ENCODE measurements at regions not wholly inside any gene's neighbourhood (a gene's known extent, or its start where the extent isn't known, plus 50 kb on each side); places are given as distances from the start of the nearest gene placed in this dataset.

- Histone ChIP-seq H3K27ac (ENCODE audit: control insufficient read depth, insufficient read depth, low read length) (no peak overlapping the region), H3K4me3 (ENCODE audit: control insufficient read depth in 2 of 3, extremely low read depth in 1 of 3, insufficient read depth in 2 of 3, low read depth in 1 of 3, low read length in 3 of 3) (no peak overlapping the region), H3K36me3 (ENCODE audit: control insufficient read depth in 2 of 2, extremely low read depth in 1 of 2, insufficient read depth in 2 of 2, low read length in 2 of 2) (no peaks in the 10 kb centered on the region), H3K9me3 (ENCODE audit: control insufficient read depth, low read depth, low read length) (no peaks in the 10 kb centered on the region), H3K4me2 (ENCODE audit: control insufficient read depth, extremely low read depth, insufficient read depth, low read depth, low read length) (no peak overlapping the region), H3K4me1 (ENCODE audit: control insufficient read depth, extremely low read depth, insufficient read depth, low read length) (no peaks in the 10 kb centered on the region), H3K9me1 (ENCODE audit: control insufficient read depth, extremely low read depth, insufficient read depth, low read length) (no peaks in the 10 kb centered on the region), H3K9ac (ENCODE audit: control insufficient read depth, extremely low read depth, insufficient read depth, low read length) (no peak overlapping the region), H2AFZ (ENCODE audit: control insufficient read depth, low read length) (no peak overlapping the region), H3K27me3 (ENCODE audit: control insufficient read depth, extremely low read depth, insufficient read depth, low read length) (no peaks in the 10 kb centered on the region), H4K20me1 (ENCODE audit: control insufficient read depth, extremely low read depth, insufficient read depth, low read length) (no peaks in the 10 kb centered on the region), H3K79me2 (ENCODE audit: control insufficient read depth, insufficient read depth, low read length) (no peaks in the 10 kb centered on the region)
- TF ChIP-seq CTCF (optimal IDR thresholded peaks at IDR 0.05 in 1 of 3, IDR thresholded peaks at IDR 0.05 in 1 of 3, conservative IDR thresholded peaks at IDR 0.05 in 1 of 3; ENCODE audit: extremely low read depth in 1 of 3, insufficient read depth in 2 of 3, low read length in 3 of 3) (no peak), EZH2 (IDR thresholded peaks at IDR 0.05; ENCODE audit: low read length) (no peak)
- dilution Hi-C loops (cut with MboI; ENCODE audit: extremely low pct_ligation_motif_present, low sequenced_read_pairs), result no loop called here
- no peak for FAIRE-seq
- DNase-seq (ENCODE audit: low read depth, low spot score), result no peak
These were observed 78.2 kb downstream of the MSL3 start for GRCh38 chrX:11836284-11836683.

GRCh38 chrX:11837437-11837836, 79.4 kb downstream of the MSL3 start:
- no peaks in the 10 kb centered on the region for H3K79me2 ChIP-seq (ENCODE audit: control insufficient read depth, insufficient read depth, low read length)
- H3K9ac ChIP-seq (ENCODE audit: control insufficient read depth, extremely low read depth, insufficient read depth, low read length), result no peak overlapping the region
- dilution Hi-C loops (cut with MboI; ENCODE audit: extremely low pct_ligation_motif_present, low sequenced_read_pairs), result no loop called here
- no peak for DNase-seq (ENCODE audit: low read depth, low spot score)
- H3K9me3 ChIP-seq (ENCODE audit: control insufficient read depth, low read depth, low read length), result no peaks in the 10 kb centered on the region
- H3K36me3 ChIP-seq (ENCODE audit: control insufficient read depth in 2 of 2, extremely low read depth in 1 of 2, insufficient read depth in 2 of 2, low read length in 2 of 2), result no peaks in the 10 kb centered on the region
- no peaks in the 10 kb centered on the region for H3K9me1 ChIP-seq (ENCODE audit: control insufficient read depth, extremely low read depth, insufficient read depth, low read length)
- FAIRE-seq, result no peak
- TF ChIP-seq EZH2 (IDR thresholded peaks at IDR 0.05; ENCODE audit: low read length), result no peak
- TF ChIP-seq CTCF (optimal IDR thresholded peaks at IDR 0.05 in 1 of 3, IDR thresholded peaks at IDR 0.05 in 1 of 3, conservative IDR thresholded peaks at IDR 0.05 in 1 of 3; ENCODE audit: extremely low read depth in 1 of 3, insufficient read depth in 2 of 3, low read length in 3 of 3), result no peak
- H3K4me2 ChIP-seq (ENCODE audit: control insufficient read depth, extremely low read depth, insufficient read depth, low read depth, low read length), result no peak overlapping the region
- no peaks in the 10 kb centered on the region for H3K27me3 ChIP-seq (ENCODE audit: control insufficient read depth, extremely low read depth, insufficient read depth, low read length)
- no peak overlapping the region for H3K27ac ChIP-seq (ENCODE audit: control insufficient read depth, insufficient read depth, low read length)
- no peak overlapping the region for H2AFZ ChIP-seq (ENCODE audit: control insufficient read depth, low read length)
- no peaks in the 10 kb centered on the region for H4K20me1 ChIP-seq (ENCODE audit: control insufficient read depth, extremely low read depth, insufficient read depth, low read length)
- H3K4me3 ChIP-seq (ENCODE audit: control insufficient read depth in 2 of 3, extremely low read depth in 1 of 3, insufficient read depth in 2 of 3, low read depth in 1 of 3, low read length in 3 of 3), result no peak overlapping the region
- H3K4me1 ChIP-seq (ENCODE audit: control insufficient read depth, extremely low read depth, insufficient read depth, low read length), result no peaks in the 10 kb centered on the region
